Endodermal cell (in vitro differentiated cells): ENCODE measurements at regions not wholly inside any gene's neighbourhood (a gene's known extent, or its start where the extent isn't known, plus 50 kb on each side); places are given as distances from the start of the nearest gene placed in this dataset.

Experiments used
- DNase-seq: peaks from one replicate; pipeline ENCODE4 v3.0.0-alpha.2; 2017
- H3K27ac ChIP-seq: 2 replicates; pipeline ENCODE4 v1.5.1; 2013; ENCODE audit warnings: mild to moderate bottlenecking, low read depth, low read length, moderate library complexity
- H3K27me3 ChIP-seq: 2 replicates; pipeline ENCODE4 v1.6.1; 2013; ENCODE audit warnings: mild to moderate bottlenecking, low read length, moderate library complexity; ENCODE audit not compliant: insufficient read depth, control insufficient read depth, poor library complexity, severe bottlenecking
- H3K36me3 ChIP-seq: 2 replicates; pipeline ENCODE4 v1.7.0; 2013; ENCODE audit warnings: mild to moderate bottlenecking, low read length, moderate library complexity; ENCODE audit not compliant: control insufficient read depth, insufficient read depth
- H3K4me1 ChIP-seq: one replicate; pipeline ENCODE4 v1.7.0; 2013; ENCODE audit warnings: low read length; ENCODE audit not compliant: control insufficient read depth, insufficient read depth
- H3K4me3 ChIP-seq: 2 replicates; pipeline ENCODE4 v1.5.1; 2013; ENCODE audit warnings: mild to moderate bottlenecking, low read length, moderate library complexity
- H3K9ac ChIP-seq: 2 replicates; pipeline ENCODE4 v1.6.1; 2013; ENCODE audit warnings: mild to moderate bottlenecking, low read length, moderate library complexity; ENCODE audit not compliant: poor library complexity, severe bottlenecking; ENCODE audit errors: extremely low read depth
- H3K9me3 ChIP-seq: 2 replicates; pipeline ENCODE4 v1.6.1; 2013; ENCODE audit warnings: mild to moderate bottlenecking, low read length, moderate library complexity; ENCODE audit not compliant: control insufficient read depth
- H3K27ac Mint-ChIP-seq: 2 replicates; pipeline ENCODE4 v1.8.0; 2020; ENCODE audit warnings: mixed read lengths
- H3K27me3 Mint-ChIP-seq: 2 replicates; pipeline ENCODE4 v1.8.0; 2021; ENCODE audit warnings: mild to moderate bottlenecking, mixed read lengths; ENCODE audit not compliant: insufficient read depth
- H3K36me3 Mint-ChIP-seq: 2 replicates; pipeline ENCODE4 v1.8.0; 2020; ENCODE audit warnings: low read depth, mixed read lengths
- H3K4me1 Mint-ChIP-seq: 2 replicates; pipeline ENCODE4 v1.8.0; 2020; ENCODE audit warnings: mixed read lengths
- H3K4me3 Mint-ChIP-seq: 2 replicates; pipeline ENCODE4 v1.8.0; 2020; ENCODE audit warnings: mild to moderate bottlenecking, moderate library complexity, mixed read lengths
- H3K9me3 Mint-ChIP-seq: 2 replicates; pipeline ENCODE4 v1.8.0; 2020; ENCODE audit warnings: mild to moderate bottlenecking, mixed read lengths
- WGBS, 2 experiments: methylation state at CpG; one replicate each; pipeline versions ENCODE4 v1.1.5 to v1.1.7; 2013; ENCODE audit warnings: missing lambda C conversion rate in 2 of 2, mixed read lengths in 1 of 2; ENCODE audit not compliant: insufficient coverage in 1 of 2, insufficient read length in 1 of 2; 5-methylcytosine and 5-hydroxymethylcytosine counted together
- TF ChIP-seq, protein P1 (sequence below): fragments of 200-600 bp; sonication (generic); conservative IDR thresholded peaks from 2 replicates; pipeline ENCODE4 v1.5.0; 2021; ENCODE audit warnings: antibody characterized with exemption, mild to moderate bottlenecking

- Histone ChIP-seq H3K9ac (no peak overlapping the region), H3K27ac (no peak overlapping the region), H3K9me3 (no peaks in the 10 kb centered on the region), H3K36me3 (no peaks in the 10 kb centered on the region), H3K4me1 (no peaks in the 10 kb centered on the region), H3K4me3 (no peak overlapping the region), H3K27me3 (no peaks in the 10 kb centered on the region)
- Mint-ChIP-seq H3K27me3 (no peaks in the 10 kb centered on the region), H3K4me3 (no peak overlapping the region), H3K36me3 (no peaks in the 10 kb centered on the region), H3K9me3 (no peaks in the 10 kb centered on the region), H3K27ac (no peak overlapping the region), H3K4me1 (peaks cover 7% of the 10 kb centered on the region)
- TF ChIP-seq, protein P1, sequence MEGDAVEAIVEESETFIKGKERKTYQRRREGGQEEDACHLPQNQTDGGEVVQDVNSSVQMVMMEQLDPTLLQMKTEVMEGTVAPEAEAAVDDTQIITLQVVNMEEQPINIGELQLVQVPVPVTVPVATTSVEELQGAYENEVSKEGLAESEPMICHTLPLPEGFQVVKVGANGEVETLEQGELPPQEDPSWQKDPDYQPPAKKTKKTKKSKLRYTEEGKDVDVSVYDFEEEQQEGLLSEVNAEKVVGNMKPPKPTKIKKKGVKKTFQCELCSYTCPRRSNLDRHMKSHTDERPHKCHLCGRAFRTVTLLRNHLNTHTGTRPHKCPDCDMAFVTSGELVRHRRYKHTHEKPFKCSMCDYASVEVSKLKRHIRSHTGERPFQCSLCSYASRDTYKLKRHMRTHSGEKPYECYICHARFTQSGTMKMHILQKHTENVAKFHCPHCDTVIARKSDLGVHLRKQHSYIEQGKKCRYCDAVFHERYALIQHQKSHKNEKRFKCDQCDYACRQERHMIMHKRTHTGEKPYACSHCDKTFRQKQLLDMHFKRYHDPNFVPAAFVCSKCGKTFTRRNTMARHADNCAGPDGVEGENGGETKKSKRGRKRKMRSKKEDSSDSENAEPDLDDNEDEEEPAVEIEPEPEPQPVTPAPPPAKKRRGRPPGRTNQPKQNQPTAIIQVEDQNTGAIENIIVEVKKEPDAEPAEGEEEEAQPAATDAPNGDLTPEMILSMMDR: no peak
- 93 to 100% methylated on average over 1 to 3 of the region's 3 CpGs for whole genome bisulfite sequencing, 2 experiments
- no peak for DNase-seq
These were observed 356.2 kb downstream of the GLRX3 start for GRCh38 chr10:130492266-130492934.

DNA sequence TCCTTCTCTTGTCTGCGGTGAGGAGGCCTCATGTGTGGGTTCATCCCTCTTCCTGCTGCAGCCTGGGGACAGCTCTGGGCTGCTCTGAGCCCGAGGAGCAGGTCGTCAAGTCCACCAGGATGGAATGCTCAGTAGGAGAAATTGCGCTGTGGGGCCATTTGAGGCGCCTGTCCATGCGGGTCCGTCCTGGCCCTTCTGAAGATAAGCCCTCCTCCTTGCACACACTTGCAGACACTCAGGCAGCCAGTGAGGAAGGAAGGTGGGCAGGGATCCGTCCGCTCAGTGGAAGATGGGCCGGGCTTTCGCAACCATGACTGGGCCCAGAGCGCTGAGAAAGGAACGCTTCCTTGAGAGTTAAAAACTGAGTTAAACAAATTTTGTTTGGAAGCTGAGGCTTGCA lies 356.8 kb downstream of the GLRX3 start:
- H3K36me3 Mint-ChIP-seq: no peaks in the 10 kb centered on the region
- no peak overlapping the region for H3K27ac Mint-ChIP-seq

GRCh38 chr10:130493446-130494145 lies 357.4 kb downstream of the GLRX3 start:
- Histone ChIP-seq H3K36me3 (no peaks in the 10 kb centered on the region), H3K27ac (peak overlapping the region; percentile 32), H3K4me3 (no peak overlapping the region), H3K4me1 (no peaks in the 10 kb centered on the region), H3K9me3 (no peaks in the 10 kb centered on the region), H3K27me3 (no peaks in the 10 kb centered on the region), H3K9ac (no peak overlapping the region)
- Mint-ChIP-seq H3K27me3 (no peaks in the 10 kb centered on the region), H3K4me3 (no peak overlapping the region), H3K27ac (no peak overlapping the region), H3K9me3 (no peaks in the 10 kb centered on the region), H3K36me3 (no peaks in the 10 kb centered on the region), H3K4me1 (peaks cover 2% of the 10 kb centered on the region)
- WGBS, 2 experiments: 89 to 91% methylated on average over 9 to 25 of the region's 25 CpGs
- peak; percentile 36 for DNase-seq
- TF ChIP-seq, protein P1: no peak

More for the DNA sequence above, 356.8 kb downstream of the GLRX3 start:
- H3K36me3 ChIP-seq: no peaks in the 10 kb centered on the region
- Mint-ChIP-seq H3K4me3 (no peak overlapping the region), H3K9me3 (no peaks in the 10 kb centered on the region), H3K4me1 (peaks cover 2% of the 10 kb centered on the region), H3K27me3 (no peaks in the 10 kb centered on the region)
- no peaks in the 10 kb centered on the region for H3K9me3 ChIP-seq
- WGBS, 2 experiments: 92 to 98% methylated on average over 8 to 13 of the region's 13 CpGs
- no peak overlapping the region for H3K27ac ChIP-seq
- no peak overlapping the region for H3K9ac ChIP-seq
- no peak overlapping the region for H3K4me3 ChIP-seq
- DNase-seq: no peak
- TF ChIP-seq, protein P1: no peak
- no peaks in the 10 kb centered on the region for H3K4me1 ChIP-seq
- H3K27me3 ChIP-seq: no peaks in the 10 kb centered on the region
